ENCODE measurements at regions not wholly inside any gene's neighbourhood (a gene's known extent, or its start where the extent isn't known, plus 50 kb on each side); places are given as distances from the start of the nearest gene placed in this dataset.

DNA sequence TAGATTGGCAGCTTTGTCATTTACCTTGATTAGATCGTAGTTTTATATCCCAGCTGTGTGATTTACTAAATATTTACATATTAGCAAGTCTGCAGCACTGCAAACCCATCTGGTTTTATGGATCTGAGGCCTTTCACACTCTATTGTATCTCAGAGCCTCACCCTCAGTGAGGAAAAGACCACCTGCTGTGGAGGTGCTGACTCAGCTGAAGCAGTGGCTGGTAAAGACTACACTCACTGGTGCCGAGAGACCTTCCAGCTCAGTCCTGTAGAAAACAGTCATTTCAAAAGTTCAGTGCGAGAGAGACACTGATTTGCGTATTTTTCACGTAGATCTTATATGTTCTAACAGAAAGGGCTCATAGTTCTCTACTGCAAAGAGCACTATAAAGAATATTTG lies 307.8 kb upstream of the TPM1 start:
- peaks cover 0 to 9% (median 0%) of the 10 kb centered on the region in 11 donors for H3K9me3 Mint-ChIP-seq
- ATAC-seq: no peak
- Histone ChIP-seq H3K4me1 (ENCODE audit: control insufficient read depth in 2 of 2, insufficient read depth in 2 of 2, low read length in 2 of 2) (no peaks in the 10 kb centered on the region), H3K36me3 (ENCODE audit: control insufficient read depth in 2 of 3, insufficient read depth in 3 of 3, low read length in 3 of 3) (no peaks in the 10 kb centered on the region), H3K9me3 (ENCODE audit: control insufficient read depth in 2 of 3, low read length in 3 of 3) (no peaks in the 10 kb centered on the region), H3K27me3 (ENCODE audit: control insufficient read depth in 2 of 2, insufficient read depth in 2 of 2, low read length in 2 of 2) (no peaks in the 10 kb centered on the region), H3K4me3 (ENCODE audit: low read length) (no peak overlapping the region), H3K27ac (ENCODE audit: low read depth, low read length) (no peak overlapping the region)
- no peak for DNase-seq
- no peak overlapping the region for H3K4me3 Mint-ChIP-seq
- ChIA-PET POLR2A (no interaction called here), CTCF (no interaction called here)
- peaks cover 9 to 28% (median 13%) of the 10 kb centered on the region in 5 donors for H3K27me3 Mint-ChIP-seq
- intact Hi-C loops (cut with micrococcal nuclease): no loop called here
- H3K36me3 Mint-ChIP-seq: peaks cover 0 to 4% (median 0%) of the 10 kb centered on the region in 5 donors
- peaks cover 0 to under 1% (median 0%) of the 10 kb centered on the region in 7 donors for H3K4me1 Mint-ChIP-seq
- H3K27ac Mint-ChIP-seq: no peak overlapping the region

DNA sequence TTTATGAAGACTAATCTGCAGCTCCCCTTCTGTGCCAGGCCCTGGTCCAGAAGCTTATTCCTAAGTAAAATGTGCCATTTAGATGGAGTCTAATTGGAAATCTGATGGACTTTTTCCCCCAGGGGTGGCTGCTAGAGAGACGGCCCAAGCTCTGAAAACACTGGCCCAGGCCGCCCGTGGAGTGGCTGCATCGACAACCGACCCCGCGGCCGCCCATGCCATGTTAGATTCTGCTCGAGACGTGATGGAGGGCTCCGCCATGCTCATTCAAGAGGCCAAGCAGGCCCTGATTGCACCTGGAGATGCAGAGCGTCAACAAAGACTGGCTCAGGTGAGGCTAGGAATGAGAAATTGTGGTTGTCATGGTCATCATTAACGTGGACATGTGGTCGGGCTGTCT lies 305.8 kb upstream of the TPM1 start:
- Histone ChIP-seq H3K27me3 (ENCODE audit: control insufficient read depth in 2 of 2, insufficient read depth in 2 of 2, low read length in 2 of 2) (no peaks in the 10 kb centered on the region), H3K36me3 (ENCODE audit: control insufficient read depth in 2 of 3, insufficient read depth in 3 of 3, low read length in 3 of 3) (no peaks in the 10 kb centered on the region), H3K4me3 (ENCODE audit: low read length) (no peak overlapping the region), H3K27ac (ENCODE audit: low read depth, low read length) (no peak overlapping the region), H3K4me1 (ENCODE audit: control insufficient read depth in 2 of 2, insufficient read depth in 2 of 2, low read length in 2 of 2) (no peaks in the 10 kb centered on the region), H3K9me3 (ENCODE audit: control insufficient read depth in 2 of 3, low read length in 3 of 3) (no peaks in the 10 kb centered on the region)
- Mint-ChIP-seq H3K4me1 (no peaks in the 10 kb centered on the region), H3K27me3 (peaks cover 0 to 17% (median 10%) of the 10 kb centered on the region in 5 donors), H3K36me3 (no peaks in the 10 kb centered on the region), H3K27ac (no peak overlapping the region), H3K9me3 (peaks cover 0 to 2% (median 0%) of the 10 kb centered on the region in 11 donors), H3K4me3 (no peak overlapping the region)
- ATAC-seq (no peak), DNase-seq (no peak)
- ChIA-PET CTCF (no interaction called here), POLR2A (no interaction called here)
- intact Hi-C loops (cut with micrococcal nuclease): no loop called here

DNA sequence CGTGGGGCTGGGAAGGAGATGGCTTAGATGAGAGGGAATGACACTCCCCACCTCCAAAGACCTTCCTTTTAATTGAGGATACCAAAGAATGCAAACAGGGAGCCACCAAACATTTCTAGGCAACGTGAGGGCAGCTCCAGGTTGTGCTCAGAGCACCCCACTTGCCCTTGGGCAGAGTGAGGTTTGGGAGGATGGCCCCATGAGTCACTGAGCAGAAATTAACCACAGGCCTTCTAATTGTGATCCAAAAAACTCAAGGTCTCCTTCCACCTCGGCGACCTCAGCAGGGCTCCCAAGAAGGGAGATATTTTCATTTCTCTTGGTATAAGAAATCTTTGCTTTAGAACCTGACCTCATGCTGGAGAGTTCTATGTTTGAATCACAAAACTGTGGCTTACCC lies 305.0 kb upstream of the TPM1 start:
- CTCF ChIA-PET: no interaction called here
- H3K36me3 Mint-ChIP-seq: no peaks in the 10 kb centered on the region

DNA sequence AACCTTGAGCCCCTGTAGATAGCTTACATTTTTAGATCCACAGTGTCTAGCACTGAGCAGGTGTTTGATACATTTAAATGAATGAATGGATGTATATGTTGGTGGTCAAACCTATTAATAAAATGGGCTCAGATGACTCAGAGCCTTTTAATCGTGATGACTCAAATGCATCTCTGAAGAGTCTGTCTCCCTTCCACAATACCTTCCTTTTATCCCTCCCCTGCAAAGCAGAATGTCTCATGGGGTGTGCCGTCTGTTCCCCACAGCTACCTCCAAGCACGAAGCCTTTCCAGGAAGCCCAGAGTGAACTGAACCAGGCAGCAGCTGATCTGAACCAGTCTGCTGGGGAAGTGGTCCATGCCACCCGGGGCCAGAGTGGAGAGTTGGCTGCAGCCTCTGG lies 303.5 kb upstream of the TPM1 start:
- Mint-ChIP-seq H3K4me3 (no peak overlapping the region), H3K9me3 (no peaks in the 10 kb centered on the region), H3K27me3 (peaks cover 0 to 6% (median 0%) of the 10 kb centered on the region in 5 donors), H3K36me3 (no peaks in the 10 kb centered on the region), H3K4me1 (peaks cover 0 to 12% (median 0%) of the 10 kb centered on the region in 7 donors), H3K27ac (no peak overlapping the region)
- intact Hi-C loops (cut with micrococcal nuclease): no loop called here
- H3K27ac ChIP-seq (ENCODE audit: low read depth, low read length): no peak overlapping the region
- no peaks in the 10 kb centered on the region for H3K4me1 ChIP-seq (ENCODE audit: control insufficient read depth in 2 of 2, insufficient read depth in 2 of 2, low read length in 2 of 2)
- POLR2A ChIA-PET: no interaction called here
- no peaks in the 10 kb centered on the region for H3K27me3 ChIP-seq (ENCODE audit: control insufficient read depth in 2 of 2, insufficient read depth in 2 of 2, low read length in 2 of 2)
- H3K4me3 ChIP-seq (ENCODE audit: low read length): no peak overlapping the region
- H3K36me3 ChIP-seq (ENCODE audit: control insufficient read depth in 2 of 3, insufficient read depth in 3 of 3, low read length in 3 of 3): no peaks in the 10 kb centered on the region
- CTCF ChIA-PET: interaction anchor here (0.7 kb wide), 1 partner anchor 74 kb away, joined by 3 read pairs; no protein-coding TSS in a partner anchor
- ATAC-seq (no peak), DNase-seq (no peak)
- no peaks in the 10 kb centered on the region for H3K9me3 ChIP-seq (ENCODE audit: control insufficient read depth in 2 of 3, low read length in 3 of 3)

More for the DNA sequence above, 305.0 kb upstream of the TPM1 start:
- intact Hi-C loops (cut with micrococcal nuclease): no loop called here
- Mint-ChIP-seq H3K4me3 (no peak overlapping the region), H3K27me3 (peaks cover 0 to 11% (median 4%) of the 10 kb centered on the region in 5 donors), H3K4me1 (peaks cover 0 to 6% (median 0%) of the 10 kb centered on the region in 7 donors), H3K27ac (no peak overlapping the region), H3K9me3 (no peaks in the 10 kb centered on the region)
- H3K4me3 ChIP-seq (ENCODE audit: low read length): no peak overlapping the region
- no peak for ATAC-seq
- POLR2A ChIA-PET: no interaction called here
- no peaks in the 10 kb centered on the region for H3K4me1 ChIP-seq (ENCODE audit: control insufficient read depth in 2 of 2, insufficient read depth in 2 of 2, low read length in 2 of 2)
- no peaks in the 10 kb centered on the region for H3K9me3 ChIP-seq (ENCODE audit: control insufficient read depth in 2 of 3, low read length in 3 of 3)
- no peaks in the 10 kb centered on the region for H3K36me3 ChIP-seq (ENCODE audit: control insufficient read depth in 2 of 3, insufficient read depth in 3 of 3, low read length in 3 of 3)
- DNase-seq: no peak
- no peaks in the 10 kb centered on the region for H3K27me3 ChIP-seq (ENCODE audit: control insufficient read depth in 2 of 2, insufficient read depth in 2 of 2, low read length in 2 of 2)
- H3K27ac ChIP-seq (ENCODE audit: low read depth, low read length): no peak overlapping the region

DNA sequence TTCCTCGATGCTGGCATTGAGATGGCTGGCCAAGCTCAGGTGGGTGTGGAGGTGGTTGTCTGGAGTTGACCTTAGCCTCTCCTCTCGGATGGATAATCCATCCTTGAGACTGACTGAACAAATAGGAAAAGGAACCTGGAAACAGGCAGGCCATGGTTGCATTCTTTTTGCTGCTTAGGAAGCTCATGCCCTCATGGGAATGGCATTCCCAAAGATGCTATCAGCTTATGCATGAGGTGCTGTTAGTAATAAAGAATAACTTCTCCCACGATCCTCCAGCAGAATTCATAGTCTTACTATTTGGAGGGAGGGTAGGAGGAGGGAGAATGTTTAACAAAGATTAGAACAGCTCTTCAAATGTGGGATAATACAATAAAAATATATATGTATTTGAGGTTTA lies 303.0 kb upstream of the TPM1 start:
- Mint-ChIP-seq H3K36me3 (no peaks in the 10 kb centered on the region), H3K4me1 (peaks cover 0 to 12% (median 0%) of the 10 kb centered on the region in 7 donors), H3K9me3 (no peaks in the 10 kb centered on the region), H3K27me3 (peaks cover 0 to 4% (median 0%) of the 10 kb centered on the region in 5 donors), H3K27ac (no peak overlapping the region), H3K4me3 (no peak overlapping the region)
- intact Hi-C loops (cut with micrococcal nuclease): no loop called here
- H3K4me1 ChIP-seq (ENCODE audit: control insufficient read depth in 2 of 2, insufficient read depth in 2 of 2, low read length in 2 of 2): no peaks in the 10 kb centered on the region
- ATAC-seq (no peak), DNase-seq (no peak)
- no peaks in the 10 kb centered on the region for H3K36me3 ChIP-seq (ENCODE audit: control insufficient read depth in 2 of 3, insufficient read depth in 3 of 3, low read length in 3 of 3)
- ChIA-PET CTCF (interaction anchor here (0.7 to 0.8 kb wide), 2 partner anchors 10 to 74 kb away, joined by 3 read pairs; no protein-coding TSS in a partner anchor), POLR2A (no interaction called here)
- H3K9me3 ChIP-seq (ENCODE audit: control insufficient read depth in 2 of 3, low read length in 3 of 3): no peaks in the 10 kb centered on the region
- H3K4me3 ChIP-seq (ENCODE audit: low read length): no peak overlapping the region
- no peak overlapping the region for H3K27ac ChIP-seq (ENCODE audit: low read depth, low read length)
- no peaks in the 10 kb centered on the region for H3K27me3 ChIP-seq (ENCODE audit: control insufficient read depth in 2 of 2, insufficient read depth in 2 of 2, low read length in 2 of 2)

DNA sequence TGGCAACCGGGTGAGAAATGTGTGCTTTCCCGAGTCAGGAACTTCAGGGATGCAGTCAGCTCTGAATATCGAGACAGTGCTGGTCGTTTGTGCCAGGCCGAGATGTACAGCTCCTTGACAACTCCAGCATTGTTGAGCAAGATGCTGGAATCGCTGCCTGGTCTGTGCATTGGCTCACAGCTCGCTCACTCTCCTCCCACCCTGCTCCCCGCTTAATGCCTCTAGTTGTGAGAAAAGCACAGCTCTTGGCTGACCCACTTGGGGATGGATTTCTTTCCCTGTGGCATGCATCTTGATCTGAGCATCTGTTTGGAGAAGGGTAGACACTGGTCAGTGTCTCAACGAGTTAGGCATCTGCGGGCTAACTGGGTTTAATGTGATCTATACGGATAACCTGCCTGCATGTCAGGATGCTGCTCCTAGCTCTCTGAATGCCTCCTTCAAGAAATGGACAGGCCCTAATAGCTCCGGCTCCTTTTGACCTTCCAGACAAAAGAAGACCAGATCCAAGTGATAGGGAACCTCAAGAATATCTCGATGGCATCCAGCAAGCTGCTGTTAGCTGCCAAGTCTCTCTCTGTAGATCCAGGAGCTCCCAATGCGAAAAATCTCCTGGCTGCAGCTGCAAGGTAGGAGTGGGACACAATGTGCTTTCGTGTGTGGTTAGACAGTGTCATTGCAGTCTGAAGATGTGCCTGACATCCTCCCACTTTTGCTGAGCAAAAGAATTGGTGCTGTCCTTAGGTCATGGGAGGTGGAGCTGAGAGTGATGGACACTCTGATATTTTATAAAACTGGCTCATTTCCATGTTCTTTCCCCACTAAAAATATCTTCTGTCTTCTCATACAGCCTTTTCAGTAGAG lies 302.2 kb upstream of the TPM1 start:
- intact Hi-C loops (cut with micrococcal nuclease): no loop called here
- ChIA-PET POLR2A (no interaction called here), CTCF (interaction anchor here (0.8 to 1.0 kb wide), 2 partner anchors 9 to 17 kb away, joined by 3 read pairs; no protein-coding TSS in a partner anchor)
- Mint-ChIP-seq H3K4me3 (no peak overlapping the region), H3K4me1 (peaks cover 0 to 12% (median 0%) of the 10 kb centered on the region in 7 donors), H3K27ac (no peak overlapping the region), H3K27me3 (peaks cover 0 to 4% (median 0%) of the 10 kb centered on the region in 5 donors), H3K36me3 (no peaks in the 10 kb centered on the region), H3K9me3 (no peaks in the 10 kb centered on the region)
- Histone ChIP-seq H3K9me3 (ENCODE audit: control insufficient read depth in 2 of 3, low read length in 3 of 3) (no peaks in the 10 kb centered on the region), H3K4me3 (ENCODE audit: low read length) (no peak overlapping the region), H3K36me3 (ENCODE audit: control insufficient read depth in 2 of 3, insufficient read depth in 3 of 3, low read length in 3 of 3) (no peaks in the 10 kb centered on the region), H3K27me3 (ENCODE audit: control insufficient read depth in 2 of 2, insufficient read depth in 2 of 2, low read length in 2 of 2) (no peaks in the 10 kb centered on the region), H3K27ac (ENCODE audit: low read depth, low read length) (no peak overlapping the region), H3K4me1 (ENCODE audit: control insufficient read depth in 2 of 2, insufficient read depth in 2 of 2, low read length in 2 of 2) (no peaks in the 10 kb centered on the region)
- no peak for DNase-seq
- ATAC-seq: no peak

DNA sequence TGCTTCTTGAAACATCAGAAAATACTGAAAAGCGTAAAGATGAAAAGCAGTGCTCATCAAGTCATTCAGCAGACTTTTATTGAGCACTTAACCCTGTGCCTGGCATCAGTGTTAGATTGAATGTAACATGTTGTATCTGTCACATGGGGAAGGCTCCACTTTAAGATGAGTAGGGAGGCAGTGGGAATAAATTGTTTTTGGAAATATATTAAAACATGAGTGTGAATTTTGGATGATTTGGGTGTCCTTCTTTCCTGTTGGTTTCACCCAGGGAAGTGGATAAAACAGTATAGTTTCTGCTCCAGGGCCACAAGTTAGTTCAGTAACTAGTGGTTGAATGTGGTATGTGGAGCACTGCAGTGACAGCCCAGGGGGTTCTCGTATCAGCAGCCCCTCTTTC lies 301.4 kb upstream of the TPM1 start:
- Histone ChIP-seq H3K27ac (ENCODE audit: low read depth, low read length) (no peak overlapping the region), H3K4me1 (ENCODE audit: control insufficient read depth in 2 of 2, insufficient read depth in 2 of 2, low read length in 2 of 2) (no peaks in the 10 kb centered on the region), H3K4me3 (ENCODE audit: low read length) (no peak overlapping the region), H3K27me3 (ENCODE audit: control insufficient read depth in 2 of 2, insufficient read depth in 2 of 2, low read length in 2 of 2) (no peaks in the 10 kb centered on the region), H3K36me3 (ENCODE audit: control insufficient read depth in 2 of 3, insufficient read depth in 3 of 3, low read length in 3 of 3) (no peaks in the 10 kb centered on the region), H3K9me3 (ENCODE audit: control insufficient read depth in 2 of 3, low read length in 3 of 3) (no peaks in the 10 kb centered on the region)
- intact Hi-C loops (cut with micrococcal nuclease): no loop called here
- ATAC-seq (no peak), DNase-seq (no peak)
- H3K9me3 Mint-ChIP-seq: no peaks in the 10 kb centered on the region
- CTCF ChIA-PET: interaction anchor here (1.0 kb wide), 1 partner anchor 18 kb away, joined by 3 read pairs; no protein-coding TSS in a partner anchor
- no peak overlapping the region for H3K4me3 Mint-ChIP-seq
- H3K27me3 Mint-ChIP-seq: peaks cover 0 to 3% (median 0%) of the 10 kb centered on the region in 5 donors
- H3K4me1 Mint-ChIP-seq: peaks cover 0 to 12% (median 0%) of the 10 kb centered on the region in 7 donors
- POLR2A ChIA-PET: no interaction called here
- H3K27ac Mint-ChIP-seq: no peak overlapping the region
- no peaks in the 10 kb centered on the region for H3K36me3 Mint-ChIP-seq

All from naive thymus-derived CD4-positive, alpha-beta T cell (primary cell).